Skeletal muscle tissue (tissue), 3 donors: ENCODE measurements at regions not wholly inside any gene's neighbourhood (a gene's known extent, or its start where the extent isn't known, plus 50 kb on each side); places are given as distances from the start of the nearest gene placed in this dataset.
"Not testable (repeated sequence)": the region's sequence is repeated elsewhere in the genome, so short reads cannot be mapped to it uniquely, and the experiment has no call there.

Experiments
- H3K27ac ChIP-seq: one replicate; pipeline ENCODE4 v1.7.0; 2013; ENCODE audit warnings: mild to moderate bottlenecking, low read depth, low read length, inconsistent platforms
- H3K27me3 ChIP-seq, 3 donors: one replicate each; pipeline ENCODE4 v1.7.0; 2013; ENCODE audit warnings: low read length in 3 of 3; ENCODE audit not compliant: control insufficient read depth in 3 of 3, insufficient read depth in 3 of 3
- H3K36me3 ChIP-seq, 3 donors: one replicate each; pipeline ENCODE4 v1.7.0; 2013; ENCODE audit warnings: low read length in 3 of 3; ENCODE audit not compliant: control insufficient read depth in 3 of 3, insufficient read depth in 3 of 3
- H3K4me1 ChIP-seq, 3 donors: one replicate each; pipeline ENCODE4 v1.7.0; 2013; ENCODE audit warnings: low read length in 3 of 3, mild to moderate bottlenecking in 3 of 3; ENCODE audit not compliant: control insufficient read depth in 3 of 3, insufficient read depth in 3 of 3
- H3K4me3 ChIP-seq, 3 donors: one replicate each; pipeline ENCODE4 v1.7.0; 2013; ENCODE audit warnings: low read length in 3 of 3
- H3K9ac ChIP-seq, 3 donors: one replicate each; pipeline ENCODE4 v1.7.0; 2013; ENCODE audit warnings: low read length in 3 of 3, mild to moderate bottlenecking in 3 of 3, moderate library complexity in 2 of 3, low read depth in 1 of 3
- H3K9me3 ChIP-seq, 3 donors: one replicate each; pipeline ENCODE4 v1.7.0; 2013; ENCODE audit warnings: low read length in 3 of 3; ENCODE audit not compliant: control insufficient read depth in 3 of 3
- donor health status: Osteomylitis.

GRCh38 chr10:22129612-22130011 is 88.2 kb downstream of the EBLN1 start:
- H3K9me3 ChIP-seq, H3K27me3 ChIP-seq, H3K9ac ChIP-seq, H3K27ac ChIP-seq, H3K36me3 ChIP-seq, H3K4me1 ChIP-seq, H3K4me3 ChIP-seq: not testable (repeated sequence)

GRCh38 chr10:22121181-22121580 is 96.6 kb downstream of the EBLN1 start:
- not testable (repeated sequence) for H3K4me3 ChIP-seq, H3K9me3 ChIP-seq, H3K9ac ChIP-seq, H3K4me1 ChIP-seq, H3K27me3 ChIP-seq, H3K27ac ChIP-seq, H3K36me3 ChIP-seq

GRCh38 chr10:22120072-22120471 is 97.7 kb downstream of the EBLN1 start:
- not testable (repeated sequence) for H3K9ac ChIP-seq, H3K27ac ChIP-seq, H3K27me3 ChIP-seq, H3K36me3 ChIP-seq, H3K9me3 ChIP-seq, H3K4me1 ChIP-seq, H3K4me3 ChIP-seq

GRCh38 chr10:22119575-22119974 is 98.2 kb downstream of the EBLN1 start:
- not testable (repeated sequence) for H3K4me1 ChIP-seq, H3K27ac ChIP-seq, H3K9me3 ChIP-seq, H3K27me3 ChIP-seq, H3K4me3 ChIP-seq, H3K36me3 ChIP-seq, H3K9ac ChIP-seq

GRCh38 chr10:22111705-22112104 is 106.1 kb downstream of the EBLN1 start:
- no peaks in the 10 kb centered on the region for H3K27me3 ChIP-seq
- no peak overlapping the region for H3K4me3 ChIP-seq
- no peaks in the 10 kb centered on the region for H3K9me3 ChIP-seq
- H3K4me1 ChIP-seq = no peaks in the 10 kb centered on the region
- H3K9ac ChIP-seq = no peak overlapping the region
- no peak overlapping the region for H3K27ac ChIP-seq
- H3K36me3 ChIP-seq = no peaks in the 10 kb centered on the region

GRCh38 chr10:22111260-22111659 is 106.6 kb downstream of the EBLN1 start:
- H3K27me3 ChIP-seq = no peaks in the 10 kb centered on the region

GRCh38 chr10:22110761-22111160 is 107.1 kb downstream of the EBLN1 start:
- H3K9ac ChIP-seq = no peak overlapping the region
- H3K27me3 ChIP-seq = no peaks in the 10 kb centered on the region
- H3K4me3 ChIP-seq = no peak overlapping the region
- no peaks in the 10 kb centered on the region for H3K36me3 ChIP-seq
- H3K4me1 ChIP-seq = no peaks in the 10 kb centered on the region
- no peak overlapping the region for H3K27ac ChIP-seq
- no peaks in the 10 kb centered on the region for H3K9me3 ChIP-seq

More at GRCh38 chr10:22111260-22111659, 106.6 kb downstream of the EBLN1 start:
- no peaks in the 10 kb centered on the region for H3K4me1 ChIP-seq
- no peak overlapping the region for H3K9ac ChIP-seq
- H3K9me3 ChIP-seq = no peaks in the 10 kb centered on the region
- no peaks in the 10 kb centered on the region for H3K36me3 ChIP-seq
- no peak overlapping the region for H3K4me3 ChIP-seq
- no peak overlapping the region for H3K27ac ChIP-seq

- Histone ChIP-seq H3K9me3 (no peaks in the 10 kb centered on the region), H3K36me3 (no peaks in the 10 kb centered on the region), H3K27ac (no peak overlapping the region), H3K4me1 (no peaks in the 10 kb centered on the region), H3K9ac (no peak overlapping the region), H3K27me3 (no peaks in the 10 kb centered on the region), H3K4me3 (no peak overlapping the region)
Measured at GRCh38 chr10:22105270-22105669, 101.7 kb upstream of the DNAJC1 start.

- Histone ChIP-seq H3K36me3 (no peaks in the 10 kb centered on the region), H3K9me3 (no peaks in the 10 kb centered on the region), H3K9ac (no peak overlapping the region), H3K27me3 (no peaks in the 10 kb centered on the region), H3K4me1 (no peaks in the 10 kb centered on the region), H3K4me3 (no peak overlapping the region), H3K27ac (no peak overlapping the region)
Measured at GRCh38 chr10:22103701-22104470, 100.4 kb upstream of the DNAJC1 start.

GRCh38 chr10:22097696-22098095 is 94.2 kb upstream of the DNAJC1 start:
- Histone ChIP-seq H3K9me3 (no peaks in the 10 kb centered on the region), H3K27me3 (no peaks in the 10 kb centered on the region), H3K4me1 (no peaks in the 10 kb centered on the region), H3K4me3 (no peak overlapping the region), H3K27ac (no peak overlapping the region), H3K36me3 (no peaks in the 10 kb centered on the region), H3K9ac (no peak overlapping the region)
